Heart right ventricle (tissue), 16 donors: ENCODE measurements at regions not wholly inside any gene's neighbourhood (a gene's known extent, or its start where the extent isn't known, plus 50 kb on each side); places are given as distances from the start of the nearest gene placed in this dataset.

Experiments used
- ATAC-seq, 8 donors: fragments of 200-7000 bp; cut with Tn5 transposase; one replicate each; pipeline ENCODE4 v1.9.1; 2020; ENCODE audit warnings: mild to moderate bottlenecking in 8 of 8, moderate library complexity in 8 of 8, moderate number of reproducible peaks in 1 of 8
- DNase-seq, 2 donors: peaks; one replicate each; pipeline ENCODE4 v3.0.0-alpha.2; 2020
- H3K27ac ChIP-seq, 10 donors: fragments of 200-600 bp; sonication (generic) in 2 of 10; one replicate each; pipeline versions ENCODE4 v1.5.0 to v1.8.0; 2020 to 2022; ENCODE audit warnings: mild to moderate bottlenecking in 3 of 10
- H3K27me3 ChIP-seq, 7 donors: fragments of 200-600 bp; one replicate each; pipeline ENCODE4 v1.8.0; 2021 to 2022; ENCODE audit warnings: mild to moderate bottlenecking in 2 of 7
- H3K36me3 ChIP-seq, 9 donors: fragments of 200-600 bp; sonication (generic) in 1 of 9; one replicate each; pipeline versions ENCODE4 v1.5.0 to v1.8.0; 2020 to 2022; ENCODE audit warnings: mild to moderate bottlenecking in 2 of 9
- H3K4me1 ChIP-seq, 9 donors: fragments of 200-600 bp; sonication (generic) in 1 of 9; one replicate each; pipeline versions ENCODE4 v1.5.0 to v1.8.0; 2020 to 2022; ENCODE audit warnings: mild to moderate bottlenecking in 4 of 9
- H3K4me3 ChIP-seq, 10 donors: fragments of 200-600 bp; sonication (generic) in 2 of 10; one replicate each; pipeline versions ENCODE4 v1.5.0 to v1.8.0; 2020 to 2022; ENCODE audit warnings: mild to moderate bottlenecking in 7 of 10, moderate library complexity in 2 of 10
- H3K9me3 ChIP-seq, 11 donors: fragments of 200-600 bp in 10 of 11; sonication (generic) in 2 of 11; one replicate each; pipeline versions ENCODE4 v1.5.0 to v1.8.0; 2013 to 2022; ENCODE audit warnings: mild to moderate bottlenecking in 2 of 11, control low read depth in 1 of 11, moderate library complexity in 1 of 11
- WGBS, 2 donors: extraction: QIAGEN DNeasy Blood & Tissue Kit; methylation state at CpG; one replicate each; pipeline ENCODE4 v1.1.7; 2013; ENCODE audit warnings: inconsistent platforms in 1 of 2; 5-methylcytosine and 5-hydroxymethylcytosine counted together
- intact Hi-C, 10 donors: fragments of 100-400 bp; cut with DNase I; formaldehyde crosslinking; loops; one replicate each; pipeline versions ENCODE4 v1.11.1 to v1.14.2; 2022
- TF ChIP-seq, protein P1 (sequence below), 9 donors: fragments of 200-600 bp; sonication (generic) in 2 of 9; IDR thresholded peaks; one replicate each; pipeline versions ENCODE4 v1.5.0 to v1.8.0; 2021 to 2022; ENCODE audit warnings: antibody characterized with exemption in 9 of 9, mild to moderate bottlenecking in 5 of 9, moderate library complexity in 1 of 9
- donor health status: Arrhythmogenic right ventricular cardiomyopathy.
- donor health status: ischemic (EF 13 %, LVEDD 7.1; RV severe dilation, severe dysfunction).
- donor health status: healthy with polysubstance abuse.
- donor health status: DM: no; HTN: yes; CAD: no.
- donor health status: DM: no; HTN: no; CAD: no.
- donor health status: ischemic (EF 25% LVEDD 6.9; RV normal size, moderate dysfunction).
- donor health status: ischemic (EF 25% LVEDD 5.7; RV mildly dilated, moderate dysfunction).
- donor health status: healthy.
- donor health status: DM: yes; HTN: yes; CAD: no.
- donor health status: Ischemic cardiomyopathy.
- donor health status: ischemic (EF 35%, LVEDD 5.7; RV mildly dilated, moderate dysfunction).
- donor health status: nonischemic (EF 11% LVEDD 7.7; RV severe dilation, severe dysfunction).
- donor health status: DM: yes; HTN: yes; CAD: no.
- donor health status: PGD.
- donor health status: ischemic (EF 29% LVEDD 5.4; RV normal size, mild dysfunction).
- donor health status: nonischemic (EF 23%, LVEDD 6.1; RV moderate dilation, normal function).

- DNase-seq, result no peak
- TF ChIP-seq, protein P1, sequence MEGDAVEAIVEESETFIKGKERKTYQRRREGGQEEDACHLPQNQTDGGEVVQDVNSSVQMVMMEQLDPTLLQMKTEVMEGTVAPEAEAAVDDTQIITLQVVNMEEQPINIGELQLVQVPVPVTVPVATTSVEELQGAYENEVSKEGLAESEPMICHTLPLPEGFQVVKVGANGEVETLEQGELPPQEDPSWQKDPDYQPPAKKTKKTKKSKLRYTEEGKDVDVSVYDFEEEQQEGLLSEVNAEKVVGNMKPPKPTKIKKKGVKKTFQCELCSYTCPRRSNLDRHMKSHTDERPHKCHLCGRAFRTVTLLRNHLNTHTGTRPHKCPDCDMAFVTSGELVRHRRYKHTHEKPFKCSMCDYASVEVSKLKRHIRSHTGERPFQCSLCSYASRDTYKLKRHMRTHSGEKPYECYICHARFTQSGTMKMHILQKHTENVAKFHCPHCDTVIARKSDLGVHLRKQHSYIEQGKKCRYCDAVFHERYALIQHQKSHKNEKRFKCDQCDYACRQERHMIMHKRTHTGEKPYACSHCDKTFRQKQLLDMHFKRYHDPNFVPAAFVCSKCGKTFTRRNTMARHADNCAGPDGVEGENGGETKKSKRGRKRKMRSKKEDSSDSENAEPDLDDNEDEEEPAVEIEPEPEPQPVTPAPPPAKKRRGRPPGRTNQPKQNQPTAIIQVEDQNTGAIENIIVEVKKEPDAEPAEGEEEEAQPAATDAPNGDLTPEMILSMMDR (IDR thresholded peaks at IDR 0.05), result no peak
- no peak overlapping the region for H3K4me3 ChIP-seq
- intact Hi-C loops, result no loop called here
- H3K36me3 ChIP-seq, result no peaks in the 10 kb centered on the region
- H3K4me1 ChIP-seq, result no peaks in the 10 kb centered on the region
- H3K9me3 ChIP-seq, result peaks cover 0 to 14% (median 0%) of the 10 kb centered on the region in 11 donors
- H3K27me3 ChIP-seq, result no peaks in the 10 kb centered on the region
- WGBS, 2 donors, result 63 to 66% methylated on average over 1 of the region's 1 CpG
- H3K27ac ChIP-seq, result no peak overlapping the region
- ATAC-seq, result no peak
Measured at GRCh38 chr5:6321078-6321477, 57.3 kb downstream of the MED10 start.

DNA sequence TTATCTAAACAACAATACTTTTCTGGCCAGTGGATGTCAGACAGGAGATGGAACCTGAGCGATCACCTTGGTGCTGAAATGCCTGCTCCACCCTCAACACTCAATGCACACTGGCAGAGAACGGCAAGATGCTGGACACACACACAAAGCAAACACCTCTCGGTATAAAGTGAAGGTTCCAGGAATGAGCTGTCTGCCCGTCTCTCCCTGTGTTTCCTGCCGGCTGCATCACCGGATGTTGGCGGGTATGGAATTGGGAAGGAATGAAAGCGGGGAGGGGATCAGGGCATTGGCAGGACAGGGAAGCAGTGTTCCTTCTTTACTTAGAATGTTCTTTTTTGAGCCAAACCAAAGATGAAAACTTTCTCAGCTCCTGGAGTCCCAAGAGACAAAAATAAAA is 59.2 kb downstream of the MED10 start:
- Histone ChIP-seq H3K4me1 (no peaks in the 10 kb centered on the region), H3K4me3 (no peak overlapping the region), H3K9me3 (peaks cover 0 to 14% (median 0%) of the 10 kb centered on the region in 11 donors), H3K27me3 (no peaks in the 10 kb centered on the region), H3K36me3 (no peaks in the 10 kb centered on the region), H3K27ac (no peak overlapping the region)
- ATAC-seq, result no peak
- TF ChIP-seq, protein P1 (IDR thresholded peaks at IDR 0.05), result no peak
- intact Hi-C loops, result loop anchor here in 1 of 10 donors (10.0 kb wide), 1 partner anchor 116 kb away; no protein-coding TSS in a partner anchor
- DNase-seq, result no peak
- WGBS, 2 donors, result 81 to 85% methylated on average over 8 of the region's 8 CpGs

GRCh38 chr5:6317116-6317798 is 61.1 kb downstream of the MED10 start:
- no peak for DNase-seq
- H3K4me3 ChIP-seq, result no peak overlapping the region
- H3K36me3 ChIP-seq, result no peaks in the 10 kb centered on the region
- no peaks in the 10 kb centered on the region for H3K4me1 ChIP-seq
- ATAC-seq, result no peak
- no peak overlapping the region for H3K27ac ChIP-seq
- 66 to 83% methylated on average over 4 of the region's 4 CpGs for WGBS, 2 donors
- peaks cover 0 to 14% (median 0%) of the 10 kb centered on the region in 11 donors for H3K9me3 ChIP-seq
- intact Hi-C loops, result loop anchor here in 1 of 10 donors (10.0 kb wide), 1 partner anchor 118 kb away; no protein-coding TSS in a partner anchor
- TF ChIP-seq, protein P1 (IDR thresholded peaks at IDR 0.05), result no peak
- no peaks in the 10 kb centered on the region for H3K27me3 ChIP-seq

GRCh38 chr5:6315580-6315979 is 62.8 kb downstream of the MED10 start:
- Histone ChIP-seq H3K27me3 (no peaks in the 10 kb centered on the region), H3K36me3 (no peaks in the 10 kb centered on the region), H3K4me3 (no peak overlapping the region), H3K4me1 (peaks cover 0 to 8% (median 0%) of the 10 kb centered on the region in 9 donors), H3K9me3 (peaks cover 0 to 4% (median 0%) of the 10 kb centered on the region in 11 donors), H3K27ac (no peak overlapping the region)
- no peak for ATAC-seq
- DNase-seq, result no peak
- WGBS, 2 donors, result 71 to 78% methylated on average over 7 of the region's 7 CpGs
- TF ChIP-seq, protein P1 (IDR thresholded peaks at IDR 0.05), result no peak
- intact Hi-C loops, result loop anchor here in 1 of 10 donors (10.0 kb wide), 1 partner anchor 119 kb away; no protein-coding TSS in a partner anchor
